ENCODE measurements at regions not wholly inside any gene's neighbourhood (a gene's known extent, or its start where the extent isn't known, plus 50 kb on each side); places are given as distances from the start of the nearest gene placed in this dataset.

GRCh38 chr6:9576521-9576920 is 838.4 kb downstream of the TFAP2A start:
- ATAC-seq (no peak), DNase-seq (no peak)
- Mint-ChIP-seq H3K4me1 (no peaks in the 10 kb centered on the region), H3K27ac (no peak overlapping the region), H3K9me3 (peaks cover 4 to 6% of the 10 kb centered on the region in 2 donors), H3K27me3 (peaks cover 4% of the 10 kb centered on the region), H3K4me3 (no peak overlapping the region)

DNA sequence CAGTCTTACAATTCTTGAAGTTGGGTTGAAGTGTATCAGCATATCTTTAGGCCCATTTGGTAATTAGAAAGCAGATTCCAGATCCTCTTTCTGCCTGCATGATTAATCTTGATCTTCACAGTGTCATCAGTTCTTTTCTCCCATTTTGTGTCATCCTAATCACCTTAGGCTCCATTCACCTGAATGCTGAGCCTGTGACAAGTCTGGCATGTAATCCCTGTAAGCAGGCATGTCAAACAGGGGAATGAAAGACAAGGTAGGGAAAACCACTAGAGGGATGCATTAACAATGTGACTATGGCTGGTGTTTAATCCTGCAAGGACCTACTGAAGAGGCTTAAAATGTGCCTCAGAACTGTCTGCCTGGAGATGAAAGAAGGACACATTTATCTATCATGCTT is 848.8 kb downstream of the TFAP2A start:
- ATAC-seq (no peak), DNase-seq (no peak)
- H3K27me3 Mint-ChIP-seq, result no peaks in the 10 kb centered on the region
- H3K27ac Mint-ChIP-seq, result no peak overlapping the region
- H3K4me1 Mint-ChIP-seq, result no peaks in the 10 kb centered on the region
- peaks cover 0 to 5% of the 10 kb centered on the region in 2 donors for H3K9me3 Mint-ChIP-seq
- no peak overlapping the region for H3K4me3 Mint-ChIP-seq

DNA sequence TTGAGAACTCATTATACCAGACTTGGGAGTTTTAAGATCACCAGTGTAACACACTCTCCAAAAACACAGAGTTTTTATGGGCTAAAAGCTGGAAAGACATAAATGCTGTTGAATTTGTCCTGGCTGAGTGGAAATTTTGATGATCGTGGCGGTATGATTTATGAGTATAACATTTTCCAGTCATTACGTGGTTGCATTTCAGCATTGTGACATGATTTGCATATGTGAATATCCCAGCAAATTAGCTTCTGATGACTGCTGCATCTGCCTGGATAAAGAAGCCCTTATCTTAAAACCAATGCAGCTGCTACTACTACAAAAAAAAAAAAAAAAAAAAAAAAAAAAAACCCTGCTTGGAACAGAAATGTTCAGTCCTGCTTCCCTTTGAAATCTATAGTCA is 850.9 kb downstream of the TFAP2A start:
- ATAC-seq (no peak), DNase-seq (no peak)
- Mint-ChIP-seq H3K27ac (no peak overlapping the region), H3K4me3 (no peak overlapping the region), H3K27me3 (no peaks in the 10 kb centered on the region), H3K4me1 (no peaks in the 10 kb centered on the region), H3K9me3 (no peaks in the 10 kb centered on the region)

GRCh38 chr6:9563568-9563967 is 851.3 kb downstream of the TFAP2A start:
- H3K4me1 Mint-ChIP-seq, result no peaks in the 10 kb centered on the region
- ATAC-seq, result no peak
- no peak overlapping the region for H3K27ac Mint-ChIP-seq
- DNase-seq, result no peak
- H3K4me3 Mint-ChIP-seq, result no peak overlapping the region
- no peaks in the 10 kb centered on the region for H3K27me3 Mint-ChIP-seq
- no peaks in the 10 kb centered on the region for H3K9me3 Mint-ChIP-seq

DNA sequence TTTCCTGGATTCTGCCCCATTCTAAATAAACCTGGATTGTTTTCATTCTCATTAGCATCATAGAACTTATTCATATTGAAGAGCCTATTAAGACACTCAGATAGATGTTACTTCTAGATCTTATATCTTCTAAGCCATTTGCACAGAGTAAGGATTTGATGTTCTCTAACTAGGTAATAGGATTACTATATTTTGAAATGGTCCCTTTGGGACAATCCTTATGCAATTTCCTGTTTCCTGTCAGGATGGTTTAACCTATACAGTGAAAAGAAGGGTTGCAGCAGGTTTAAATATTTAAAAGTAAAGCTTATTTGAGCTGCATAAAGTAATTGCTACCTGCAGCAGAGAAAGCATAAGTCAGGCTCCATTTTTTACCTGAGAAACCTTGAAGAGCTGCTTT is 860.1 kb downstream of the TFAP2A start:
- no peaks in the 10 kb centered on the region for H3K27me3 Mint-ChIP-seq
- DNase-seq (no peak), ATAC-seq (no peak)
- H3K4me1 Mint-ChIP-seq, result no peaks in the 10 kb centered on the region
- H3K4me3 Mint-ChIP-seq, result no peak overlapping the region
- H3K27ac Mint-ChIP-seq, result no peak overlapping the region
- peaks cover 16 to 24% of the 10 kb centered on the region in 2 donors for H3K9me3 Mint-ChIP-seq

- Mint-ChIP-seq H3K27me3 (no peaks in the 10 kb centered on the region), H3K27ac (no peak overlapping the region), H3K4me1 (no peaks in the 10 kb centered on the region), H3K9me3 (peaks cover 16 to 24% of the 10 kb centered on the region in 2 donors), H3K4me3 (no peak overlapping the region)
- DNase-seq (no peak), ATAC-seq (no peak)
Observed at GRCh38 chr6:9554323-9554722, 860.6 kb downstream of the TFAP2A start.

DNA sequence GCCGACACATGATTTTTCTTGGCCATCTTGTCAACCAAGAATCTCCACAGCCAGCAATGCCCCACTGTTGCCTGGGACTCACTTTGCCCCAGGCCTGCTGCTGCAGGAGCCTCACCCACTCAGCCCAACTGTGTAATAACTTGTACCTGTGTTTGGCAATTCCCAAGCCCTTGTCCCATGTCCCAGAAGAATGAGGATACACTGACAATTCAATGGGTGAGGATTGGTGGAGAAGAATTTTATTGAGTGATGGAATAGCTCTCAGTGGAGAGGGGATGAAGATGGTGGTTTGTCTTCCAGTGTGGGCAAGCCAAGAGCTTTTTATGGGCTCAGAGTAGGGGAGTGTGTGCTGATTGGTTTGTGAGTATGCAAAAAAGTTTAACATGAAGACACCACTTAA is 861.9 kb downstream of the TFAP2A start:
- Mint-ChIP-seq H3K27ac (no peak overlapping the region), H3K4me3 (no peak overlapping the region), H3K4me1 (no peaks in the 10 kb centered on the region), H3K27me3 (no peaks in the 10 kb centered on the region), H3K9me3 (peaks cover 16 to 24% of the 10 kb centered on the region in 2 donors)
- DNase-seq (no peak), ATAC-seq (no peak)

GRCh38 chr6:9543649-9544048 is 871.2 kb downstream of the TFAP2A start:
- Mint-ChIP-seq H3K27ac (no peak overlapping the region), H3K9me3 (peaks cover 0 to 8% of the 10 kb centered on the region in 2 donors), H3K4me3 (no peak overlapping the region), H3K27me3 (no peaks in the 10 kb centered on the region), H3K4me1 (no peaks in the 10 kb centered on the region)
- ATAC-seq (no peak), DNase-seq (no peak)

- Mint-ChIP-seq H3K9me3 (peaks cover 0 to 8% of the 10 kb centered on the region in 2 donors), H3K27me3 (no peaks in the 10 kb centered on the region), H3K4me3 (no peak overlapping the region), H3K27ac (no peak overlapping the region), H3K4me1 (no peaks in the 10 kb centered on the region)
- DNase-seq (no peak), ATAC-seq (peak; percentile 37)
Observed at GRCh38 chr6:9540534-9541126, 874.2 kb downstream of the TFAP2A start.

DNA sequence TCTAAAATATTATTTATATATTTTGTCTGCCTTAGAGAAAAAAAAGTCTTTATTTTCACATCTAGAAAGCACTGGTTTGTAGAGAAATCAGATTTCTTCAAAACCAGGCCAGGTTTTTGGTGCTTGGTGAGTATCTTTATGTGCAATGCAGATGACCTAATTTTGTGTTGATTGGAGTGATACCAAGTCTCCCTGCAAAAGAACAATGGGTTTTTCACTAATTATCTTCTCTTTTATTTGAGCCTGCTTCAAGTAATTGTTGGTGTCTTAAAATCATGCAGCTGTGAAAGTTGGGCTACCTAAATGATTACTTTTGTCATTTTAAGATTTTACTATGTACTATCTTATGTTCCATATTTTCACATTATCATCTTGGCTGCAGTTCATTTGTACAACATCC is 874.7 kb downstream of the TFAP2A start:
- H3K27ac Mint-ChIP-seq, result no peak overlapping the region
- H3K4me3 Mint-ChIP-seq, result no peak overlapping the region
- H3K27me3 Mint-ChIP-seq, result no peaks in the 10 kb centered on the region
- DNase-seq, result no peak
- peaks cover 0 to 8% of the 10 kb centered on the region in 2 donors for H3K9me3 Mint-ChIP-seq
- H3K4me1 Mint-ChIP-seq, result no peaks in the 10 kb centered on the region
- no peak for ATAC-seq

DNA sequence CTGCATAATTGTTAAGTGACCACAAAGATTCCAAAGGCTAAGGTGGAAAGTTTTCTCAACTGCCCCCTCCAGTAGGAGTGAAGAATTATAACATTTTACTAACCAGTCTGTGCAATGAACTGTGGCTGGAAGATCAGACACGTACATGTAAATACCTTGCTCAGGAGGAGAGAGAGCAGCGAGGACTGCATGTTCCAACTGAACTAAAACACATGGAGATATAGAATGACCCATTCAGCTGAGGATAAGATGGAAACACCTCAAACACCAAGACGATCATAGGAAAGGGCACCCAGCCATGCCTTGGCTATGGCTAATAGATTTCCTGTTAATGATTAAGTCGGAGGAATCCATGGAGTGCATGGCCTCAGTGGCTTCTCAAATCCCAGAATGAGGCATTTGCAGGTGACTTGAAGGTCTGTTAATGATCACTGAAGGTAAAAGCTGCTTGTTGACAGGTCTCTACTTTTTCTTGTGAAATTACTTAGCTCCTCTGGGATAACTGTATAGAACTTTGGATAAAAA is 875.6 kb downstream of the TFAP2A start:
- ATAC-seq (no peak), DNase-seq (no peak)
- no peak overlapping the region for H3K27ac Mint-ChIP-seq
- H3K4me3 Mint-ChIP-seq, result no peak overlapping the region
- H3K27me3 Mint-ChIP-seq, result no peaks in the 10 kb centered on the region
- no peaks in the 10 kb centered on the region for H3K4me1 Mint-ChIP-seq
- peaks cover 0 to 8% of the 10 kb centered on the region in 2 donors for H3K9me3 Mint-ChIP-seq

DNA sequence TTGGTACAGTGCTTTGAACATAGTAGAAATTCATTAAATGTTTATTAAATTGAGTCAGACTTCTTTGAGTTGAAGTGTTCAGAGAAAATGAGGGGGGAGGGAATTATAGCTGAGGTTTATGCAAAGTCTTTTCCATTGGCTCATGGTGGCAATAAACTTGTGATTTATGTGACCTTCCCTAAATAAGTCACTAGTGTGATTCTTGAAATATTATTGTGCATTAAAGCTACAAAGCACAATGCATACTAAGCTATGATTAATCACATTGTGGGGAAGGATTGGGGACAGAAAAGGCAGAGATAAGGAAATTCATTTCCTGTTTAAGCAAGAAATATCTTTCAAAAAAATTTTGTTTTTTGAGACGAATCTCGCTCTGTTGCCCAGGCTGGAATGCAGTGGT is 877.5 kb downstream of the TFAP2A start:
- H3K9me3 Mint-ChIP-seq, result no peaks in the 10 kb centered on the region
- H3K4me3 Mint-ChIP-seq, result no peak overlapping the region
- no peaks in the 10 kb centered on the region for H3K4me1 Mint-ChIP-seq
- no peak overlapping the region for H3K27ac Mint-ChIP-seq
- DNase-seq (no peak), ATAC-seq (no peak)
- H3K27me3 Mint-ChIP-seq, result no peaks in the 10 kb centered on the region

- H3K27ac Mint-ChIP-seq, result no peak overlapping the region
- H3K4me1 Mint-ChIP-seq, result no peaks in the 10 kb centered on the region
- ATAC-seq, result no peak
- no peaks in the 10 kb centered on the region for H3K27me3 Mint-ChIP-seq
- no peaks in the 10 kb centered on the region for H3K9me3 Mint-ChIP-seq
- H3K4me3 Mint-ChIP-seq, result no peak overlapping the region
- DNase-seq, result no peak
Observed at GRCh38 chr6:9535106-9535505, 879.8 kb downstream of the TFAP2A start.

DNA sequence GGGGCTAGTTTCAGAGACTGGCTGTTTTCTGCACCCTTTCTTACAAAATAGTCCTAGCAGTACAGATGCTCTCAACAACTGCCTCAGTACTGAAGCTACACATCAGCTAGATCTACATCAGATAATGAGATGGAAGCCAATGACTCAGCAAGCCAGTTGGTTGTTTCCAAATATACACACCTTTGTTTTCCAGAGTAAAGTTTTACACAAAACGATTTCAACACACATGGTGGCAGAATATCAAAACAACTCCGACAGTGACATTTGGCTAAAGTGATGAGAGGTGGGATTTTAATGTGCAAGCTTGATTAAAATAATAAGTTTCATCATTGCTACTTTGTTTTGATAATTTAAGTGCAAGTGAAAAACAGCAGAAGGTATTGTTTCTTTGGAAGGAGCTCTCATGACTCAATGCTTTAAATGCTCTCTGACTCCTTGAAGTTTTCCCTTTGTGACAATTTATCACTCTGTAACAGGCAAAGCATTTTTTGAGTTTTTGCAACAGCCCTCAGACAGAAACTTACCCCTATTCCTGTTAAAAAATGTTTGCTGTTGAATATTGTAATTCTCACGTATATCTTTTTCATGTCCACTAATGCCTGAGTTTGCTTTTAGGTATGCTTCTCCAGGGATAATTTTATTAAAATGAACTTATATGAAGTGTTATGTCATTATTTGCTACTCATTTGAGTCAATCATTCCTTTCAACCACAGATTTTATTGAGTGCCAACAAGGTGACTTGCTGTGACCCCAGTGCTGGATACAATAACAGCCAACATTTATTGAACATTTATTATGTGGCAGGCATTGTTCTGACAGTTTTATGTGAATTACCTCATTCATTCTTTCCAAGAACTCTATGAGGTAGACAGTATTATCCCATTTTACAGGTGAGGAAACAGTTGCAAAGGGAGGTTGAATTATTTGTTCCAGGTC is 882.0 kb downstream of the TFAP2A start:
- DNase-seq (no peak), ATAC-seq (no peak)
- H3K27me3 Mint-ChIP-seq, result no peaks in the 10 kb centered on the region
- no peak overlapping the region for H3K4me3 Mint-ChIP-seq
- no peaks in the 10 kb centered on the region for H3K4me1 Mint-ChIP-seq
- H3K27ac Mint-ChIP-seq, result no peak overlapping the region
- peaks cover 0 to 4% of the 10 kb centered on the region in 2 donors for H3K9me3 Mint-ChIP-seq

DNA sequence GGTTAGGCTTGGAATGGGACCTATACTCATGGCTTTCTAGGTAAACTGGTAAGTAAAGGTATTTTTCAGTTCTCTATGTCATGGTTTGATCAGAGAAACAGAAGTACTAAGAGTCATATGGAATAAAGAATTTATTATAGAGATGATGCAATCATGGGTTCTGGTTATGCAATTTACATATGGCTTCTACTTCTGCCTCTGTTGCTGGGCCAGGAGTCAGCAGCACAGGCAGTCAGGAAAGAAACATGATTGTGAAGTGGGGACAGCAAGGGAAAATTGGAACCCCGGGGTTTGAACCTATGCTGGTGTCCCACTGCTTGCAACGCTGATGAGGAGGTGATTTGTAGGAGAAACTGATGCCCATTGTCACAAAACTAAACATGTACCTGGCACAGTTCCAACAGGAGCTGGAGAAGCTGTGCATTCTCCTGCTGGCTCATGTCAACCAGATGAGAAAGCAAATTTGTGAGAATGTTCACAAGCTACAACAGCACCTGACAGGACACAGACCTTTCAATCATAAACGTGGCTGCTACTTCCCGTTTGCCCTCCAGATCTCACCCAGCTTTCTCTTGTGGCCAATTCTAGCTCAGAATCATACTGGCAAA is 887.1 kb downstream of the TFAP2A start:
- no peaks in the 10 kb centered on the region for H3K4me1 Mint-ChIP-seq
- H3K27me3 Mint-ChIP-seq, result no peaks in the 10 kb centered on the region
- no peak overlapping the region for H3K4me3 Mint-ChIP-seq
- peak overlapping the region in 1 of 2 donors; percentile 40 for H3K27ac Mint-ChIP-seq
- H3K9me3 Mint-ChIP-seq, result peaks cover 0 to 19% of the 10 kb centered on the region in 2 donors
- ATAC-seq (no peak), DNase-seq (no peak)

GRCh38 chr6:9523462-9523861 is 891.4 kb downstream of the TFAP2A start:
- Mint-ChIP-seq H3K27ac (no peak overlapping the region), H3K4me3 (no peak overlapping the region), H3K9me3 (peaks cover 0 to 17% of the 10 kb centered on the region in 2 donors), H3K27me3 (no peaks in the 10 kb centered on the region), H3K4me1 (no peaks in the 10 kb centered on the region)
- ATAC-seq (no peak), DNase-seq (no peak)

Measured in stimulated activated naive CD8-positive, alpha-beta T cell treated with anti-CD3 and anti-CD28 coated beads, Interleukin-15, amount 100 ng/mL, for 72 hours (primary cell).